Chondrocyte (in vitro differentiated cells): ENCODE measurements at regions not wholly inside any gene's neighbourhood (a gene's known extent, or its start where the extent isn't known, plus 50 kb on each side); places are given as distances from the start of the nearest gene placed in this dataset.
A peak's percentile ranks its signal among the peaks of the same experiment; 100 is the strongest.

ENCODE experiments used
- DNase-seq: peaks from one replicate; pipeline ENCODE4 v3.0.0; 2021; ENCODE audit warnings: mixed read lengths, low spot score
- H3K27ac Mint-ChIP-seq: one replicate; pipeline ENCODE4 v1.8.0; 2021; ENCODE audit warnings: mild to moderate bottlenecking, moderate library complexity, mixed read lengths; ENCODE audit not compliant: unreplicated experiment
- H3K27me3 Mint-ChIP-seq: 2 replicates; pipeline ENCODE4 v1.8.0; 2021; ENCODE audit warnings: low read depth, mixed read lengths
- H3K36me3 Mint-ChIP-seq: 2 replicates; pipeline ENCODE4 v1.8.0; 2021; ENCODE audit warnings: low read depth, mixed read lengths
- H3K4me1 Mint-ChIP-seq: 2 replicates; pipeline ENCODE4 v1.8.0; 2021; ENCODE audit warnings: low read depth, mild to moderate bottlenecking, mixed read lengths
- H3K4me3 Mint-ChIP-seq: one replicate; pipeline ENCODE4 v1.8.0; 2021; ENCODE audit warnings: mild to moderate bottlenecking, moderate library complexity, mixed read lengths; ENCODE audit not compliant: unreplicated experiment
- H3K9me3 Mint-ChIP-seq: 2 replicates; pipeline ENCODE4 v1.8.0; 2021; ENCODE audit warnings: low read depth, mixed read lengths
- TF ChIP-seq, protein P1 (sequence below): fragments of 200-600 bp; sonication (generic); IDR thresholded peaks from 2 replicates; pipeline ENCODE4 v1.5.0; 2021; ENCODE audit warnings: antibody characterized with exemption, mild to moderate bottlenecking, moderate library complexity

DNA sequence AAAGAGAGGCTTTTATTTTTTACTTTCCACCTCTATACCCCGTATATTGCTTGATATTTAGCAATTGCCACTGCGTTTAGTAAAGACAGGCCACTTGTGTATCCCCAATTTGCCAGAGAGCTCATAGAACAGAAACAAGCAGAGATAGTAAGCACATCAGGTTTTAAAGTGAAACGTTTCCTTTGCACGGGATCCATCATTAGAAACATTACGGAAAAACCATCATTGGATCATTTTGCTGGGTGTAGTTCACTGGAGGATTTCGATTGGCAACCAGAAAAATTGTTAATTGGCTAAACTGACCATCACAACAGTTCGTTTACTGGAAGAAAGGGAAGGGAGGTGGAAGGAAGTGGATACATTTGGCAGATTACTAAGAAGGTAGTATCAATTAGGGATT, 149.4 kb upstream of the STK32A start:
- H3K27me3 Mint-ChIP-seq, result peaks cover 3% of the 10 kb centered on the region
- TF ChIP-seq, protein P1, sequence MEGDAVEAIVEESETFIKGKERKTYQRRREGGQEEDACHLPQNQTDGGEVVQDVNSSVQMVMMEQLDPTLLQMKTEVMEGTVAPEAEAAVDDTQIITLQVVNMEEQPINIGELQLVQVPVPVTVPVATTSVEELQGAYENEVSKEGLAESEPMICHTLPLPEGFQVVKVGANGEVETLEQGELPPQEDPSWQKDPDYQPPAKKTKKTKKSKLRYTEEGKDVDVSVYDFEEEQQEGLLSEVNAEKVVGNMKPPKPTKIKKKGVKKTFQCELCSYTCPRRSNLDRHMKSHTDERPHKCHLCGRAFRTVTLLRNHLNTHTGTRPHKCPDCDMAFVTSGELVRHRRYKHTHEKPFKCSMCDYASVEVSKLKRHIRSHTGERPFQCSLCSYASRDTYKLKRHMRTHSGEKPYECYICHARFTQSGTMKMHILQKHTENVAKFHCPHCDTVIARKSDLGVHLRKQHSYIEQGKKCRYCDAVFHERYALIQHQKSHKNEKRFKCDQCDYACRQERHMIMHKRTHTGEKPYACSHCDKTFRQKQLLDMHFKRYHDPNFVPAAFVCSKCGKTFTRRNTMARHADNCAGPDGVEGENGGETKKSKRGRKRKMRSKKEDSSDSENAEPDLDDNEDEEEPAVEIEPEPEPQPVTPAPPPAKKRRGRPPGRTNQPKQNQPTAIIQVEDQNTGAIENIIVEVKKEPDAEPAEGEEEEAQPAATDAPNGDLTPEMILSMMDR, result no peak

DNA sequence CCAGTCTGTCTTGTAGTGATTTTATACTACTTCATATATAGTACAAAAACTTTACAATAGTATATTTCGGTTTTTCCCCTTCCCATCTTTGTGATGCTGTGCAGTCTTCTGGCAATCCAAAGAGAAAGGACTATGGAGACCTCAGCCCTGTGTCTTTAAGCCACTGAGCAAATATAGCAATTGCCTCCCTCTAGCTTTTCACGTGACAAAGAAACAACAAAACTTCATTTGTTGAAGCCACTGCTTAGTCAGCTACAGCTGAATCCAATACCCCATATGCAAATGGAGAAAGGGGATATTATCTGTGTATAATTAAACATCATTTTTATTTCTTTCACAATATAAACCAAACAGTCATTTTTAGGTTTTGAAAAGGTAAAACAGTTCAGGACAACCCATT, 142.8 kb upstream of the STK32A start:
- TF ChIP-seq, protein P1, result no peak
- Mint-ChIP-seq H3K36me3 (no peaks in the 10 kb centered on the region), H3K4me1 (no peaks in the 10 kb centered on the region), H3K27me3 (peaks cover 6% of the 10 kb centered on the region), H3K27ac (no peak overlapping the region), H3K9me3 (no peaks in the 10 kb centered on the region), H3K4me3 (no peak overlapping the region)
- no peak for DNase-seq

More for the DNA sequence above, 149.4 kb upstream of the STK32A start:
- Mint-ChIP-seq H3K4me3 (no peak overlapping the region), H3K9me3 (no peaks in the 10 kb centered on the region), H3K36me3 (no peaks in the 10 kb centered on the region), H3K27ac (no peak overlapping the region), H3K4me1 (no peaks in the 10 kb centered on the region)
- DNase-seq, result no peak

- Mint-ChIP-seq H3K4me1 (peaks cover 2% of the 10 kb centered on the region), H3K36me3 (no peaks in the 10 kb centered on the region), H3K4me3 (no peak overlapping the region), H3K27me3 (peaks cover 6% of the 10 kb centered on the region), H3K27ac (no peak overlapping the region), H3K9me3 (no peaks in the 10 kb centered on the region)
- DNase-seq, result no peak
- TF ChIP-seq, protein P1, result no peak
Observed at GRCh38 chr5:147093138-147093537, 141.7 kb upstream of the STK32A start.

- DNase-seq, result no peak
- Mint-ChIP-seq H3K27me3 (peaks cover 4% of the 10 kb centered on the region), H3K27ac (no peak overlapping the region), H3K36me3 (no peaks in the 10 kb centered on the region), H3K9me3 (no peaks in the 10 kb centered on the region), H3K4me3 (no peak overlapping the region), H3K4me1 (peaks cover 9% of the 10 kb centered on the region)
- TF ChIP-seq, protein P1, result no peak
Observed at GRCh38 chr5:147095740-147096139, 139.1 kb upstream of the STK32A start.

DNA sequence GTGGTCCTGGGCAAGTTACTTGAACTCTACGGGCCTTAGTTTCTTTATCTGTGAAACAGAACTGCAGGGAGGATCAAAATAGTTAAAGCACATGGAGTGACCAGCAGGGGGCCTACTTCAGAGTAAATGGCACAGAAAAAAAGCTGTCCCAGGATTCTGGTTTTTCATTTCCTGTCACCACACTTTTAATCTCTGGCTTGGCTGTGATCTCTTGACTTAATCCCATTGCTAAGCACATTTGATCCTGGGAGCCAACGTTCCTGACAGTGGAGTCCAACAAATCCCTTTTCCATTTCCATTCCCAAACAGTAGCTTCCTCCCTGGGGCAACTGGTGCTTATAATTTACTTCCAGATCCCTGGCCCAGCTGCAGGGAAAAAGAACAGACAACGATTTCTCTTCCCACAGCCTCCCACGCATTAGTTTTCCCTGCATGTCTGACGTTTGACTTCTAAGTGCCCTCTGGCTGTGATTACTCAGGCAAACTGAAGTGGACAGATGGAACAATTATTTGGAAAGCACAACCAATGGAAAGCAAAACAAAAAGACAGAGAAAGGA, 136.5 kb upstream of the STK32A start:
- Mint-ChIP-seq H3K4me1 (peaks cover 9% of the 10 kb centered on the region), H3K27me3 (peaks cover 3% of the 10 kb centered on the region), H3K4me3 (no peak overlapping the region), H3K9me3 (no peaks in the 10 kb centered on the region), H3K36me3 (no peaks in the 10 kb centered on the region), H3K27ac (no peak overlapping the region)
- TF ChIP-seq, protein P1, result peak; percentile 79
- DNase-seq, result no peak
